Dermis blood vessel endothelial cell (primary cell): ENCODE measurements at regions not wholly inside any gene's neighbourhood (a gene's known extent, or its start where the extent isn't known, plus 50 kb on each side); places are given as distances from the start of the nearest gene placed in this dataset.
"Not testable (repeated sequence)": the region's sequence is repeated elsewhere in the genome, so short reads cannot be mapped to it uniquely, and the experiment has no call there.

Experiments used
- DNase-seq: peaks from one replicate; pipeline ENCODE4 v3.0.0; 2010

- no peak for DNase-seq
These were observed 50.2 kb upstream of the FAM174B start for GRCh38 chr15:92705764-92706163.

- DNase-seq = no peak
These were observed 50.6 kb upstream of the FAM174B start for GRCh38 chr15:92706201-92706600.

GRCh38 chr15:92707880-92708551, 52.4 kb upstream of the FAM174B start:
- peak; percentile 88 for DNase-seq

- no peak for DNase-seq
These were observed 53.1 kb upstream of the FAM174B start for GRCh38 chr15:92708635-92709034.

GRCh38 chr15:92709110-92709790, 53.7 kb upstream of the FAM174B start:
- DNase-seq = peak; percentile 78

- DNase-seq = no peak
These were observed 55.9 kb upstream of the FAM174B start for GRCh38 chr15:92711457-92711831.

GRCh38 chr15:92714077-92714476, 58.5 kb upstream of the FAM174B start:
- DNase-seq = peak; percentile 54

- peak; percentile 86 for DNase-seq
These were observed 59.2 kb upstream of the FAM174B start for GRCh38 chr15:92714477-92715401.

- peak; percentile 53 for DNase-seq
These were observed 60.2 kb upstream of the FAM174B start for GRCh38 chr15:92715758-92716157.

- DNase-seq = no peak
These were observed 63.4 kb upstream of the FAM174B start for GRCh38 chr15:92719021-92719420.

- DNase-seq = no peak
These were observed 68.6 kb upstream of the FAM174B start for GRCh38 chr15:92724144-92724543.

GRCh38 chr15:92725171-92725570, 69.6 kb upstream of the FAM174B start:
- DNase-seq = no peak

GRCh38 chr15:92728266-92728665, 72.7 kb upstream of the FAM174B start:
- no peak for DNase-seq

- no peak for DNase-seq
These were observed 77.7 kb upstream of the FAM174B start for GRCh38 chr15:92733090-92733933.

GRCh38 chr15:92733934-92734521, 78.5 kb upstream of the FAM174B start:
- DNase-seq = peak; percentile 43

- not testable (repeated sequence) for DNase-seq
These were observed 83.7 kb upstream of the FAM174B start for GRCh38 chr15:92739246-92739645.

GRCh38 chr15:92745845-92746271, 90.3 kb upstream of the FAM174B start:
- no peak for DNase-seq

- no peak for DNase-seq
These were observed 91.5 kb upstream of the FAM174B start for GRCh38 chr15:92747047-92747446.

- no peak for DNase-seq
These were observed 93.6 kb upstream of the FAM174B start for GRCh38 chr15:92749216-92749615.

- DNase-seq = no peak
These were observed 94.4 kb upstream of the FAM174B start for GRCh38 chr15:92749946-92750345.

- DNase-seq = no peak
These were observed 96.0 kb upstream of the FAM174B start for GRCh38 chr15:92751528-92751927.

GRCh38 chr15:92753591-92753990, 98.0 kb upstream of the FAM174B start:
- no peak for DNase-seq
